PFSK-1 (cell line): ENCODE measurements at regions not wholly inside any gene's neighbourhood (a gene's known extent, or its start where the extent isn't known, plus 50 kb on each side); places are given as distances from the start of the nearest gene placed in this dataset.

Source experiments
- FOXP2 ChIP-seq: optimal IDR thresholded peaks from 2 replicates; pipeline ENCODE3; 2011; ENCODE audit warnings: borderline replicate concordance, control low read depth, inconsistent platforms; ENCODE audit not compliant: insufficient read depth; ENCODE audit errors: extremely low read length, extremely low read depth
- POLR2AphosphoS5 ChIP-seq: IDR thresholded peaks from 2 replicates; pipeline ENCODE4 v1.6.1; 2012; ENCODE audit warnings: low read depth, mild to moderate bottlenecking, control low read depth, low read length, moderate library complexity
- REST ChIP-seq, 2 experiments: IDR thresholded peaks; 2 replicates each; pipeline versions ENCODE4 v1.6.1 to v1.8.0; 2011 to 2012; ENCODE audit warnings: low read depth in 2 of 2, low read length in 2 of 2, control low read depth in 1 of 2, inconsistent platforms in 1 of 2, mild to moderate bottlenecking in 1 of 2, moderate library complexity in 1 of 2; ENCODE audit not compliant: insufficient read depth in 1 of 2
- SIN3A ChIP-seq: IDR thresholded peaks from 2 replicates; pipeline ENCODE4 v1.6.1; 2012; ENCODE audit warnings: mild to moderate bottlenecking, low read length, moderate library complexity, borderline replicate concordance; ENCODE audit not compliant: insufficient read depth
- TAF1 ChIP-seq: IDR thresholded peaks from 2 replicates; pipeline ENCODE4 v1.6.1; 2012; ENCODE audit warnings: low read length, control low read depth, borderline replicate concordance; ENCODE audit not compliant: insufficient read depth

DNA sequence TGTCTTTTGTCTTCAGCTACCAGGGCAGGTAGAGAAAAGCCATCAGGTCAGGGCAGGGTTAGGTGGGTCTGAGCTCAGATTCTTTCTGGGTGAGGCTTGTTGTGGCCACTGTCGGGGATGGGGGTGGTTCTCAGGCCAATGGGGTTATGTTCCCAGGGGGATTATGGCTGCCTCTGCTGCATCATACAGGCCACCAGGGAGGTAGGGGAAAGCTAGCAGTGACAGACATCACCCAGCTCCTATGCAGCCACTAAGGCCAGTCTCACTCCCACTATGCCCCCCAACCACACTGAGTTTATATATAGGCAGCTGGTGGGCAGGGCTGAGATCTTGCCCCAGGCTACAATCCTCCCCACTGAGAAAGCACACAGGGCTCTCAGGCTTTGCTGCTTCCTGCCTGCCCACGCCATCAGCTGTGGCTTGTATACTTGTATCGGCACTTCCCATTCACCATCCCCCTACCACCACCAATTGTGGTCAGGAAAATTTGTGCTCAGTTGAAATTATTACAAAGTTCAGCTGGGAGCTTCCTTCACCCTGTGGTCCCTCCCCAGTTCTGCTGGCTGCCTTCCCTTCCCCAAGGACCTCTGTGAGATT lies 72.6 kb upstream of the PTPN13 start:
- TF ChIP-seq TAF1, result no peak
- no peak for TF ChIP-seq REST (IDR thresholded peaks at IDR 0.05; ENCODE audit: insufficient read depth in 1 of 2, low read depth in 2 of 2, low read length in 2 of 2)
- no peak for TF ChIP-seq FOXP2
- TF ChIP-seq POLR2AphosphoS5, result no peak
- TF ChIP-seq SIN3A, result no peak

- TF ChIP-seq POLR2AphosphoS5 (no peak), TAF1 (no peak)
Observed at GRCh38 chr4:86522349-86522748, 71.8 kb upstream of the PTPN13 start.

DNA sequence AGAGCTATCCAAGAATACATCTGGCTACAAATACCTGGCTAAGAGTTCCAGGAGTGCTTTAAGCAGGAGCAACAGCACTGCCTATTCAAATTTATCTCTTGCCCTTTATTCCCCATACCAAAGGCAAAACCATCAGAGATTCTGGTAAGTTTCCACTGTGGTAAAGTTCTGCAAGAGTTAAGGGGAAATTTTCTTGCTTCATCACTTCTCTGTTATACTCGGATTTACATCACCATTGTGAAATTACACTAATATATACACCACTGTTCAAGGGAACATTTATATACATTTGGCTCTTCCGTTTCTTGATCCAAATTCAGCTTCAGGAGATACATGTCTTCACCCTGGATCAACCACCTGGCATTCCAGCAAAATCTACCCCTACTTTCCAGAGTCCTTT lies 70.8 kb upstream of the PTPN13 start:
- TF ChIP-seq REST (IDR thresholded peaks at IDR 0.05; ENCODE audit: insufficient read depth in 1 of 2, low read depth in 2 of 2, low read length in 2 of 2), result no peak
- TF ChIP-seq FOXP2, result no peak
- TF ChIP-seq TAF1, result no peak
- TF ChIP-seq POLR2AphosphoS5, result no peak
- TF ChIP-seq SIN3A, result no peak

GRCh38 chr4:86529436-86529835 lies 64.7 kb upstream of the PTPN13 start:
- TF ChIP-seq FOXP2 (no peak), REST (IDR thresholded peaks at IDR 0.05; ENCODE audit: insufficient read depth in 1 of 2, low read depth in 2 of 2, low read length in 2 of 2) (no peak)

DNA sequence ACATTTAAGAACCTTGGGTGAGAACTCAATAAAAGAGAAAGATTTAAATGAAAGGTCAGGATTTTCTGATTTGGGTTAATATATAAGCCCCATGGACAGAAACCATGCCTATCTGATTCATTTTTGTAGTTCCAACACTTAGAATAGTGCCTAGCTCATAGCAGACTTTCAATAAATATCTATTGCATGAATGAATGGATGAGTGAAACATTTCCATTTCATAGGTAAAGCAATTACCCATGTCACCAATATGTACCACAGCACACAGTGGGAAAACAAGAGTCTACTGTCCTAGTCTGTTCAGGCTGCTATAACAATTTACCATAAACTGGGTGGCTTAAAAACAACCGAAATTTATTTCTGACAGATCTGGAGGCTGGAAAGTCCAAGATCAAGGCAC lies 63.9 kb upstream of the PTPN13 start:
- TF ChIP-seq REST (IDR thresholded peaks at IDR 0.05; ENCODE audit: insufficient read depth in 1 of 2, low read depth in 2 of 2, low read length in 2 of 2), result no peak
- TF ChIP-seq SIN3A, result no peak
- no peak for TF ChIP-seq POLR2AphosphoS5
- TF ChIP-seq TAF1, result no peak
- no peak for TF ChIP-seq FOXP2
